ENCODE measurements at regions not wholly inside any gene's neighbourhood (a gene's known extent, or its start where the extent isn't known, plus 50 kb on each side); places are given as distances from the start of the nearest gene placed in this dataset.

DNA sequence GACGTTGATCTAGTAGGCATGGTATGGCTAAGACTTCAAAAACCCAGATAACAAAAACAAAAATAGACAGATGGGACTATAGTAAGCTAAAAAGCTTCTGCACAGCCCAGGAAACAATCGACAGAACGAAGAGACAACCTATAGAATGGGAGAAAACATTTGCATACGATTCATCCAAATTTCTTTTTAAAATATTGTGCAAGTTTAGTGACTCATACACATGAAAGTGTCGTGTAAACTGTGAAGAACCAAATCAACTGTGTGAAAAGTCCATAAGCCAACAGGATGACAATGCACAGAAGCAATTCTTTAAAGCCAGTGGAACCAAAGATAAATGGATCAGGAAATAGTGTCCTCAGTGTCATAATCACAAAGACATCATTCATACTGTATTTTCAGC lies 671.1 kb downstream of the RNF144A start:
- TF ChIP-seq MXI1 (conservative IDR thresholded peaks at IDR 0.05; ENCODE audit: poor library complexity, severe bottlenecking) = no peak
- no peak for TF ChIP-seq POLR2AphosphoS5 (IDR thresholded peaks at IDR 0.05)
- TF ChIP-seq SMC3 (conservative IDR thresholded peaks at IDR 0.05; ENCODE audit: poor library complexity) = no peak
- no peak for TF ChIP-seq REST (IDR thresholded peaks at IDR 0.05; ENCODE audit: borderline replicate concordance)
- TF ChIP-seq EZH2 (IDR thresholded peaks at IDR 0.05; ENCODE audit: borderline replicate concordance, insufficient read depth, low read length, poor library complexity, severe bottlenecking) = no peak
- TF ChIP-seq RAD21 (conservative IDR thresholded peaks at IDR 0.05) = no peak
- no peak for TF ChIP-seq TAF1 (IDR thresholded peaks at IDR 0.05; ENCODE audit: low read depth)
- no peak for TF ChIP-seq EP300 (conservative IDR thresholded peaks at IDR 0.05; ENCODE audit: poor library complexity, severe bottlenecking)
- TF ChIP-seq, protein P1, sequence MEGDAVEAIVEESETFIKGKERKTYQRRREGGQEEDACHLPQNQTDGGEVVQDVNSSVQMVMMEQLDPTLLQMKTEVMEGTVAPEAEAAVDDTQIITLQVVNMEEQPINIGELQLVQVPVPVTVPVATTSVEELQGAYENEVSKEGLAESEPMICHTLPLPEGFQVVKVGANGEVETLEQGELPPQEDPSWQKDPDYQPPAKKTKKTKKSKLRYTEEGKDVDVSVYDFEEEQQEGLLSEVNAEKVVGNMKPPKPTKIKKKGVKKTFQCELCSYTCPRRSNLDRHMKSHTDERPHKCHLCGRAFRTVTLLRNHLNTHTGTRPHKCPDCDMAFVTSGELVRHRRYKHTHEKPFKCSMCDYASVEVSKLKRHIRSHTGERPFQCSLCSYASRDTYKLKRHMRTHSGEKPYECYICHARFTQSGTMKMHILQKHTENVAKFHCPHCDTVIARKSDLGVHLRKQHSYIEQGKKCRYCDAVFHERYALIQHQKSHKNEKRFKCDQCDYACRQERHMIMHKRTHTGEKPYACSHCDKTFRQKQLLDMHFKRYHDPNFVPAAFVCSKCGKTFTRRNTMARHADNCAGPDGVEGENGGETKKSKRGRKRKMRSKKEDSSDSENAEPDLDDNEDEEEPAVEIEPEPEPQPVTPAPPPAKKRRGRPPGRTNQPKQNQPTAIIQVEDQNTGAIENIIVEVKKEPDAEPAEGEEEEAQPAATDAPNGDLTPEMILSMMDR (IDR thresholded peaks at IDR 0.05; ENCODE audit: poor library complexity, severe bottlenecking) = no peak
- Histone ChIP-seq H3K27me3 (ENCODE audit: insufficient read depth, low read depth, low read length) (no peaks in the 10 kb centered on the region), H3K9me2 (ENCODE audit: insufficient read depth, low read length) (no peaks in the 10 kb centered on the region), H4K20me1 (ENCODE audit: insufficient read depth) (no peaks in the 10 kb centered on the region), H3F3A (ENCODE audit: insufficient read depth, low read length, poor library complexity, severe bottlenecking) (no peaks in the 10 kb centered on the region), H2AFZ (ENCODE audit: low read depth, low read length) (no peak overlapping the region), H3K4me3 (ENCODE audit: low read length) (no peak overlapping the region), H3K9ac (ENCODE audit: low read length) (no peak overlapping the region), H3K27ac (ENCODE audit: low read length) (no peak overlapping the region), H3K36me3 (ENCODE audit: insufficient read depth, low read length) (no peaks in the 10 kb centered on the region), H3K4me2 (ENCODE audit: low read length) (no peak overlapping the region), H3K79me2 (replicated peaks; ENCODE audit: insufficient read depth, low read length) (no peaks in the 10 kb centered on the region), H3K9me3 (ENCODE audit: low read length) (no peaks in the 10 kb centered on the region)

GRCh38 chr2:7592618-7593140 lies 675.5 kb downstream of the RNF144A start:
- Histone ChIP-seq H3F3A (ENCODE audit: insufficient read depth, low read length, poor library complexity, severe bottlenecking) (no peaks in the 10 kb centered on the region), H3K27ac (ENCODE audit: low read length) (no peak overlapping the region), H3K4me3 (ENCODE audit: low read length) (no peak overlapping the region), H2AFZ (ENCODE audit: low read depth, low read length) (no peak overlapping the region), H3K9me3 (ENCODE audit: low read length) (no peaks in the 10 kb centered on the region), H3K4me2 (ENCODE audit: low read length) (no peak overlapping the region), H4K20me1 (ENCODE audit: insufficient read depth) (no peaks in the 10 kb centered on the region), H3K36me3 (ENCODE audit: insufficient read depth, low read length) (no peaks in the 10 kb centered on the region), H3K9me2 (ENCODE audit: insufficient read depth, low read length) (no peaks in the 10 kb centered on the region), H3K9ac (ENCODE audit: low read length) (no peak overlapping the region), H3K27me3 (ENCODE audit: insufficient read depth, low read depth, low read length) (no peaks in the 10 kb centered on the region), H3K79me2 (replicated peaks; ENCODE audit: insufficient read depth, low read length) (no peaks in the 10 kb centered on the region)
- TF ChIP-seq, protein P1 (IDR thresholded peaks at IDR 0.05; ENCODE audit: poor library complexity, severe bottlenecking) = no peak
- no peak for TF ChIP-seq EP300 (conservative IDR thresholded peaks at IDR 0.05; ENCODE audit: poor library complexity, severe bottlenecking)
- TF ChIP-seq EZH2 (IDR thresholded peaks at IDR 0.05; ENCODE audit: borderline replicate concordance, insufficient read depth, low read length, poor library complexity, severe bottlenecking) = no peak
- TF ChIP-seq TAF1 (IDR thresholded peaks at IDR 0.05; ENCODE audit: low read depth) = no peak
- TF ChIP-seq REST (IDR thresholded peaks at IDR 0.05; ENCODE audit: borderline replicate concordance) = no peak
- TF ChIP-seq RAD21 (conservative IDR thresholded peaks at IDR 0.05) = no peak

All from neural cell (in vitro differentiated cells).